ENCODE measurements at regions not wholly inside any gene's neighbourhood (a gene's known extent, or its start where the extent isn't known, plus 50 kb on each side); places are given as distances from the start of the nearest gene placed in this dataset.
"Not testable (repeated sequence)": the region's sequence is repeated elsewhere in the genome, so short reads cannot be mapped to it uniquely, and the experiment has no call there.

DNA sequence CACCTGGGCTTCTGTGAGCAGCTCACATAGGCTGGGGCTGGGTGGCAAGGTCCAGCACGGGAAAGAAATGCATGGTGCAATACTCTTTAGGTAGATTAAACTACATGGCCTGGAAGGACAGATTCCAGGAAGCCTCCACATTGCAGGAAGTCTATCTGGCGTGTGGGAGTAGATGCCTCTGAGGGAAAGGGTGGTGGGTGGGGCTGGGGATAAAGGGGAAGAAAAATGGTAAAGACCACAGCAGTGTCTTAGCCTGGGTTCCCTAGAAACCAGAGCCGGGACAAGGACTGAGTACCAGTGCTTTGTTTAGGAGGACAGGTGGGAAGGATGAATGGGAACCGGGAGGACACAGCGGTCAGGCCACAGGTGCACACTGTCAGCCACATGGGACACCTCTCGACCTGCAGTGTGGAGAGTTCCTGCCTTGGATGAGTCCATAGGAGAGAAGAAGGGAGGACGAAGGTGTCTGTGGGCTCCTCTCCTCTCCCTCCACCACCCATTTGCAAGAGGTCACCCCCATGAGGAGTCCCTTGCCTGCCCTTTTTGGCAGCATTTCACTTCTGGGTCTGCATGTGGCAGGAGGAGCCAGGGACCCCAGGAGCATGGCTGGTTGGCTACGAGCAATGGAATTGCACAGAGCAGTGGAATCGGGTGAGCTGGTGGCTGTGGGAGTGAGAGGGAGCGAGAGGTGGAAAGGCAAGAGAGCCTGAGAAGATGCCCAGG lies 91.5 kb upstream of the HS6ST1 start:
- Mint-ChIP-seq H3K4me3 (no peak overlapping the region), H3K4me1 (ENCODE audit: low read depth) (no peaks in the 10 kb centered on the region), H3K9me3 (no peaks in the 10 kb centered on the region), H3K36me3 (ENCODE audit: low read depth) (no peaks in the 10 kb centered on the region), H3K27me3 (ENCODE audit: low read depth) (no peaks in the 10 kb centered on the region), H3K27ac (no peak overlapping the region)
- intact Hi-C loops (cut with micrococcal nuclease), result no loop called here
- CTCF ChIA-PET, result no interaction called here
- no peak for DNase-seq

DNA sequence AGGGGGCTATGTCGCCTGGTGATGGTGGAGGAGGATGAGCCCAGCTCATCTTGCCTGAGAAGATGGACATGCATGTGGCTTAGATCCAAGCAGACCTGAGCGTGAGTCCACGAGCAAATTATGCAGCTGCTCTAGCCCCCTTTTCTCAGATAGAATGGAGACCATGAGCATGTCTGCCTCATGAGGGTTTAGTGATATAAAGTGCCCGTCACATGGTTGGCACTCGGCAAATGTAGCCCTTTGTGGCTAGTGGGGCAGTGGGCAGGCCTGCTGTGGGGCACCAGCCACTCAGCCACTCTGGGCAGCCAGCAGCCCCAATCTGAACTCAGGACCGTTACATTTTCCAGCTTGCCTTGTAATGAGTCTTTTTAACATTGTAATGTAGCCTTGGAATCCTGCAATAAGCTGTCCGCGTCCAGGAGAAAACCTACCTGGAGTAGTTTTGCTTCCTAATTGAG lies 92.1 kb upstream of the HS6ST1 start:
- H3K4me3 Mint-ChIP-seq, result no peak overlapping the region
- H3K36me3 Mint-ChIP-seq (ENCODE audit: low read depth), result no peaks in the 10 kb centered on the region
- no peaks in the 10 kb centered on the region for H3K27me3 Mint-ChIP-seq (ENCODE audit: low read depth)
- no peaks in the 10 kb centered on the region for H3K4me1 Mint-ChIP-seq (ENCODE audit: low read depth)
- CTCF ChIA-PET, result no interaction called here
- no peaks in the 10 kb centered on the region for H3K9me3 Mint-ChIP-seq
- H3K27ac Mint-ChIP-seq, result no peak overlapping the region
- no peak for DNase-seq
- intact Hi-C loops (cut with micrococcal nuclease), result no loop called here

DNA sequence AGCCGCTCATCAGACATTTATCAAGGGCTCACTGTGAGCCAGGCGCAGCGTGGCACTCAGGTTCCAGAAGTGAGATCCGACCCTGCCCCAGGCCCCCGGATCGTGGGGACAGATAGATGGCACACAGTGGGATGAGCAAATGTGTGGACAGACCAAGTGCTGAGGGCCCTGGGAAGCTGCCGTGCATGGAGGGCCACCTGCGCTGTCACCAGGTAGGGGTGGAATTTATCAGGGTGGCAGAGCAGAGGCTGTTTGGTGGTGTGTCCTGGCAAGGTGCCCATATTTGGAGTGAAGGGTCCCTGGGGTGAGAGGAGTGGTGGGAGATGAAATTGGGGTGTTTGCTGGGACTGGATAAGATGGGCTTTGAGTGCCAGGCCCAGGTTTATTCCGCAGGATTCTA lies 92.8 kb upstream of the HS6ST1 start:
- CTCF ChIA-PET, result no interaction called here
- DNase-seq, result no peak
- Mint-ChIP-seq H3K9me3 (no peaks in the 10 kb centered on the region), H3K27me3 (ENCODE audit: low read depth) (no peaks in the 10 kb centered on the region), H3K27ac (no peak overlapping the region), H3K4me3 (no peak overlapping the region), H3K36me3 (ENCODE audit: low read depth) (no peaks in the 10 kb centered on the region), H3K4me1 (ENCODE audit: low read depth) (no peaks in the 10 kb centered on the region)
- intact Hi-C loops (cut with micrococcal nuclease), result no loop called here

DNA sequence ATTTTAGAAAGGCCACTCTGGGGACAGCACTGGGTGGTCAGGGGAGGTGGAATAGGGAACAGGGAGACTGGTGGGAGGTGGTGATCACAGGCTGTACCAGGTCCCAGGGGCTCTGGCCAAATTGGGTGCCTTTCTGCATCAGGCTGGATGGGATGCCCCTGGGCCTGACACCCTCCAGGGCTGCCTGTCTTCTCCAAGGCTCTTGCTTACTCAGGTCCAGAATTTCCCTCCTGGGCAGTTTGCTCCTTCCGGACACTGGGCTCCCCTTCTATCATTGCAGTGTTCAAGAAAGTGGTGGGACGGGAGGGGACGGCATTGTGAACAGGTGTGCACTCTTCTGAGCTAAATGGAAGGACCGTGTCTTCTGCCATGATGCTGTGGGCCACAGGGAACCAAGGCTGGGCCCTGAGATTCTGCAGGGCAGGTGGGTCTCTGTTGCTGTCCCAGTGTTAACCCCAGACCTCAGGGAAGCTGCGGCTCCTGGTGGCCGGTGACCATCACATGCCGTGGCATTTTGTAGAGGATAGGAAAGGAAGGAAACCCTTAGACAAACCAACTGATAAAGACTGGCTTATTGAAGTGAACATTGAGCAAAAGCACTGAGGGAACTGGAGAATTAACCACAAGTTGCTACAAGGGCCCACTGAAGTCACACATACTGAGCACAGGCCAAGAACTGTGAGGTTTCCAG lies 93.7 kb upstream of the HS6ST1 start:
- H3K4me3 Mint-ChIP-seq, result no peak overlapping the region
- no peaks in the 10 kb centered on the region for H3K36me3 Mint-ChIP-seq (ENCODE audit: low read depth)
- no peaks in the 10 kb centered on the region for H3K27me3 Mint-ChIP-seq (ENCODE audit: low read depth)
- H3K4me1 Mint-ChIP-seq (ENCODE audit: low read depth), result no peaks in the 10 kb centered on the region
- no peaks in the 10 kb centered on the region for H3K9me3 Mint-ChIP-seq
- H3K27ac Mint-ChIP-seq, result no peak overlapping the region
- DNase-seq, result no peak
- CTCF ChIA-PET, result no interaction called here
- intact Hi-C loops (cut with micrococcal nuclease), result no loop called here

DNA sequence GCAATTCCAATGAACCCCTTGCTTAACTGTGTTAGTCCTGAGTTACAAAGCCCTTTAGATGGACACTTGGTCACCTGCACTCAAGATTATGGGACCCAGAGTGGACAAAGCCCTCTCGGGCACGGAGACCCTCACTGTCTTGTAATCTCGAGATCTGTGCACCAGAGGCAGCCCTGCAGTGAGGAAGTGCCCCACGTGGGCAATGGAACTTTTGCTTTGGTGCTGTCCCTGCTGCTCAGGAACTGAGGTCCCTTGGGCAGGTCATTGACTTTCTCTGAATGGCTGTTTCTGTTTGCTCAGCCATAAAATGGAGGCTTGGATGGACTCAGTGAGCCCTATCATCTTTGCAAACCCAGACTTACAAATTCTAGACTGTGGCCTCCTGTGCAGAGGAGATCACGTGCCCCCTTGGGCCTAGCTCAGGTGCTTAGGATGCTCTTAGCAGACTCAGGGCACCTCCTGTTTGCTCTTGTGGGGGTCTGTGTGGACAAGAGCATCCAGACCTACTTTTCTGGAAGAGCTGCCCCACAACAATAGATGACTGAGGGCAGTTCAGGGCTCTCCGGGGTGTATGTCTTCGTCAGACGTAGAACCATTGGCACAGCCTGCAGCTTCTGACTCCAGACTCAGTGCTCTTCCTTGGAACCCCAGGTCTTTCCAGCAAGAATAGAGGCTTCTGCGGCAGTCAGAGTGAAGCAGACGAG lies 94.5 kb upstream of the HS6ST1 start:
- Mint-ChIP-seq H3K27me3 (ENCODE audit: low read depth) (no peaks in the 10 kb centered on the region), H3K36me3 (ENCODE audit: low read depth) (no peaks in the 10 kb centered on the region), H3K4me3 (no peak overlapping the region), H3K4me1 (ENCODE audit: low read depth) (no peaks in the 10 kb centered on the region), H3K27ac (no peak overlapping the region), H3K9me3 (no peaks in the 10 kb centered on the region)
- CTCF ChIA-PET, result no interaction called here
- intact Hi-C loops (cut with micrococcal nuclease), result no loop called here
- DNase-seq, result no peak

DNA sequence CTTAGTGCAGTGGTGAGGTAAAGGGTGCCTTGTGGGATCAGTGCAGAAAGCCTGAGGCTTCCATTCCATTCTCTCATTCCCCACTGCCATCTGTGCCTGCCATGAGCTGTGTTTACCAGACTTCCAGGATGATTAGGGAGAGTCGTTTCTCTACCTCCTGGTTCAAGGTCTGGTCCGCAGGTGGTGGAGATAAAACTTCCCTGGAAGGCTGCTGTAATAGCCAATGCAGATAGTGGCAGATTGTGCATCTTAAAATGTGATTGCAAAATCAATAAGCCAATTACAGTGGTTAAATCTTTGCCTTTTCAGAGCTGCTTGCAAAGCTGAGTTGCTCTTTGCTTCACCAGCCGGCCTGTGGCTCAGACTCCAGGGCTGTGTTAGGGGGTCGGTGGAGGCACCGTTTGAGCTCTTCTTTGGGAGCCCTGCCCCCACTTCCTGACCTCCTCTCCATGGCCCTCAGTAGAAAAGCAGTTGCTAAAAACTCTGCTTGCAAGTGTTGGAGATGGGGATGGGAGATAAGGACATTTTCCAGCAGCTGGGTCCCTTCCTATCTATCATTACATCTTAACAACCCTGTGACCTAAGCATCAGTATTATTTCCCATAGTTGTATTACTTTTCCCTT lies 95.2 kb upstream of the HS6ST1 start:
- CTCF ChIA-PET, result interaction anchor here (0.6 kb wide), 1 partner anchor 10 kb away, joined by 3 read pairs; no protein-coding TSS in a partner anchor
- DNase-seq, result no peak
- intact Hi-C loops (cut with micrococcal nuclease), result no loop called here
- H3K36me3 Mint-ChIP-seq (ENCODE audit: low read depth), result no peaks in the 10 kb centered on the region
- no peaks in the 10 kb centered on the region for H3K27me3 Mint-ChIP-seq (ENCODE audit: low read depth)
- no peaks in the 10 kb centered on the region for H3K4me1 Mint-ChIP-seq (ENCODE audit: low read depth)
- H3K9me3 Mint-ChIP-seq, result no peaks in the 10 kb centered on the region
- H3K4me3 Mint-ChIP-seq, result no peak overlapping the region
- H3K27ac Mint-ChIP-seq, result no peak overlapping the region

DNA sequence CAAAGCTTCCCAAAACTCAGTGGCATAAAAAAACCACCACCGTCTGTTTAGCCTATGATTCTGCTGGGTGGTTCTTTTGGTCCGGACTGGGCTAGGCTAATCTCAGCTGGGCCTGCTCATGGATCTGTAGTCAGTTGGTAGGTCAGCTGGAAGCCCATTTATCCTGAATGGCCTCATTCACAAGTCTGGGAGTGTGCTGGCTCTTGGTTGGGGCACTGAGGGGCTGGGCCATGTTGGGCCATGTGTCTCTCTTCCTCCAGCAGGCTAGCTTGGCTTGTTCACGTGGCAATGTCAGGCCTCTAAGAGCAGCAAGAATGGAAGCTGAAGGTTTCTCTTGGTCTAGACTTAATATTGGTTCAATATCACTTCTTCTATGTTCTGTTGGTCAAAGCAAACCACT lies 95.7 kb upstream of the HS6ST1 start:
- no peak overlapping the region for H3K4me3 Mint-ChIP-seq
- CTCF ChIA-PET, result interaction anchor here (0.6 to 0.7 kb wide), 2 partner anchors 10 to 1823 kb away, joined by 3 read pairs; no protein-coding TSS in a partner anchor
- no peaks in the 10 kb centered on the region for H3K27me3 Mint-ChIP-seq (ENCODE audit: low read depth)
- H3K4me1 Mint-ChIP-seq (ENCODE audit: low read depth), result no peaks in the 10 kb centered on the region
- H3K27ac Mint-ChIP-seq, result no peak overlapping the region
- no peaks in the 10 kb centered on the region for H3K36me3 Mint-ChIP-seq (ENCODE audit: low read depth)
- H3K9me3 Mint-ChIP-seq, result no peaks in the 10 kb centered on the region
- intact Hi-C loops (cut with micrococcal nuclease), result no loop called here
- no peak for DNase-seq

DNA sequence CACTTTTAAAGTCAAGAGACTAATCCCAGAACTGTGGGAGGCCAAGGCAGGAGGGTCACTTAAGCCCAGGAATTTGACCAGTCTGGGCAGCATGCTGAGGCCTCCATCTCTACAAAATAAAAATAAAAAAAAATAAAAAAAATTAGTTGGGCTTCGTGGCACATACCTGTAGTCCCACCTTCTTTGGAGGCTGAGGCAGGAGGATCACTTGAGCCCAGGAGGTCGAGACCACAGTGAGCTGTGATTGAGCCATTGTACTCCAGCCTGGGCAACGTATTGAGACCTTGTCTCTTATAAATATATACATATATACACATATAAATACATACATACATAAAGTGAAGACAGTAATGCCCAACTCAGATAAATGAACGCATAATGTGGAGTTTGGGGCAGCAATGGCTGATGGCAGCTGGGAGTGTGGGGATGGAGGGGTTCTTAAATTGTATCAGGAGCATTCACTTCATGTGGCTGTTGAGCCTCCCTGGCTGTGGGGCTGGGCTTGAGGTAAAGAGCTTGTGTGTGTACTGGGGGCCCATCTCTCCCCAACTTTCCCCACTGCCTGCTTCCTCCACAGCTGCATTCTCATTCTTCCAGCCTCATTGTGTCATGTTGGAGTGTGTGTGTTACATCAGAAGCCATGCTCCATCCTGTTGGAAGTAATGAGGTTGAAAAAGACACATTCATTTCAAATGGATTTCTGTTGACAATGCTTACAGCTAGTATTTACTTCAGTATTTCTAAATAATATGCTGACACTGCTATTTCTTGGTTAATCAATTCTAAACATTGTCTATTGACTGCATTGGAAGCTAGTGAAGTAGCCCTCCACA lies 96.5 kb upstream of the HS6ST1 start:
- Mint-ChIP-seq H3K4me1 (ENCODE audit: low read depth) (no peaks in the 10 kb centered on the region), H3K4me3 (no peak overlapping the region), H3K36me3 (ENCODE audit: low read depth) (no peaks in the 10 kb centered on the region), H3K27me3 (ENCODE audit: low read depth) (no peaks in the 10 kb centered on the region), H3K9me3 (peaks cover 6% of the 10 kb centered on the region), H3K27ac (no peak overlapping the region)
- CTCF ChIA-PET, result interaction anchor here (0.7 kb wide), 1 partner anchor 1822 kb away, joined by 3 read pairs; no protein-coding TSS in a partner anchor
- no peak for DNase-seq
- intact Hi-C loops (cut with micrococcal nuclease), result no loop called here

DNA sequence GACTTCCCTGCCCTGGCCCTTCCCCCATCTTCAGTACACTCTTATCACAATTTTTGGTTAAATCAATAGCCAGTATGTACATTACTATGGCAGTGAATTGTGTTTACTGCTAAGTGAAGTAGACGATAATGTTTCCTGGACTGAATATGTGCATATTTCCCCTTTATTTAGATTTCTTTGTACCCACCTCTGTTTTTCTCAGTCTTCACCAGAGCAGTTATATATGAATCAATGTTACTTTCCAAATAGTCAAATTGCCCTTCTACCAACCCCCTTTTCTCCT lies 97.1 kb upstream of the HS6ST1 start:
- Mint-ChIP-seq H3K4me1 (ENCODE audit: low read depth) (no peaks in the 10 kb centered on the region), H3K27me3 (ENCODE audit: low read depth) (no peaks in the 10 kb centered on the region), H3K4me3 (no peak overlapping the region), H3K9me3 (peaks cover 6% of the 10 kb centered on the region), H3K36me3 (ENCODE audit: low read depth) (no peaks in the 10 kb centered on the region), H3K27ac (no peak overlapping the region)
- CTCF ChIA-PET, result no interaction called here
- intact Hi-C loops (cut with micrococcal nuclease), result no loop called here
- no peak for DNase-seq

DNA sequence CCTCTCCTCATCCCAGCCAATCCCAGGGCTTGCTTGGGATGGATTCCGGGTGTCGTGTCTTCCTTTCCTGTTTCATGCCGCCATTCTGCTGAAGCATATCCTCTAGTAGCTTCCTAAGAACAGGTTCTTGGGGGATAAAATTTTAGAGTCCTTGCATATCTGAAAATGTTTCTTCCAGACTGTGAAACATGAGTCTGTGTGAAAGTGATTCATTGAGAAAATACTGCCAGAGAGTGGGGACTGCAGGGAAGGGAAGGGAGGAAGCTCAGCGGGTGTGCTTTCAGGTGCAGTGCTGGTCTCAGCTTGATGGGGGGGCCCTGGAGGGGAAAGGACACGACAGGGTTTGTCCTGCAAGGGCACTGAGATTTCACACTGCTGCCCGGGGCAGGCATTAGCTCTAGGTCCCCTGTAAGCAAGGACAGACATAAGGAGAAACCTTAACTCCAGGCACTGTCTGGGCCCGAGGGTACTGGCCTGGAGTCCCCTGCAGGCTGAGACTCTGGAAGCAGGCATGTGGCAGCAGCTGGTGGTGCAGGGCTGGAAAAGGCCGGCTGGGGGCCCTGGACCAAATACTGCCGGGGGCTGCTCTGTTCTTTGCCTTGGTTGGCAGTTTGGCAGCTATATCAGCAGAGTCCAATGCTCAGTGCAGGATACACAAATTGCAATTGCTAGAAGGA lies 97.6 kb upstream of the HS6ST1 start:
- H3K4me1 Mint-ChIP-seq (ENCODE audit: low read depth), result no peaks in the 10 kb centered on the region
- CTCF ChIA-PET, result no interaction called here
- no peaks in the 10 kb centered on the region for H3K27me3 Mint-ChIP-seq (ENCODE audit: low read depth)
- no peak overlapping the region for H3K4me3 Mint-ChIP-seq
- H3K27ac Mint-ChIP-seq, result no peak overlapping the region
- H3K9me3 Mint-ChIP-seq, result peaks cover 6% of the 10 kb centered on the region
- intact Hi-C loops (cut with micrococcal nuclease), result no loop called here
- H3K36me3 Mint-ChIP-seq (ENCODE audit: low read depth), result no peaks in the 10 kb centered on the region
- no peak for DNase-seq

DNA sequence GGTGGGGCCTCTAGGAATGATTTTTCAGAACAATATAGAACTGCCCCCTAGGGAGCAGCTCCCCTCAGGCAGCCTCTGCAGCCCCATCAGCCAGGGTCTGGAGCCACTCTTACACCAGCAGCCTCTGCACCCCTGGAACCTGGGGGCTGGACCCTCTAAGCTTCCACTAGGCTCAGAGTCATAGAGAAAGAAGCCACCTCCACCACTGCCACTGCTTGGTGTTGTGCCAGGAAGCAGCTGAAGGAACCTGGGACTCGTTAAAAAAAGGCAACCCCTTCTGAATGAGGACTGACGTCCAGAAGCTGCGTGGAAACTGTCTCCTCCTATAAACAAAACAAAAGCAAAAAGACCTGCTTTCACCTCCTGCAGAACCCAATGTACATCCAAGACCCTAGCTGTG lies 98.1 kb upstream of the HS6ST1 start:
- Mint-ChIP-seq H3K4me3 (no peak overlapping the region), H3K9me3 (peaks cover 6% of the 10 kb centered on the region), H3K36me3 (ENCODE audit: low read depth) (no peaks in the 10 kb centered on the region), H3K27me3 (ENCODE audit: low read depth) (no peaks in the 10 kb centered on the region), H3K27ac (no peak overlapping the region), H3K4me1 (ENCODE audit: low read depth) (no peaks in the 10 kb centered on the region)
- no peak for DNase-seq
- intact Hi-C loops (cut with micrococcal nuclease), result no loop called here
- CTCF ChIA-PET, result no interaction called here

DNA sequence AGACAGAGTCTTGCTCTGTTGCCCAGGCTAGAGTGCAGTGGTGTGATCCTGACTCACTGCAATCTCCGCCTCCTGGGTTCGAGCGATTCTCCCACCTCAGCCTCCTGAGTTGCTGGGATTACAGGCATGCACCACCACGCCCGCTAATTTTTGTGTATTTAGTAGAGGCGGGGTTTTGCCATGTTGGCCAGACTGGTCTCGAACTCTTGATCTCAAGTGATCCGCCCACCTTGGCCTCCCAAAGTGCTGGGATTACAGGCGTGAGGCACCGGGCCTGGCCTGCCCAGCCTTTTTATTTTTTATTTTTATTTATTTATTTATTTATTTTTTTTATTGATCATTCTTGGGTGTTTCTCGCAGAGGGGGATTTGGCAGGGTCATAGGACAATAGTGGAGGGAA lies 98.6 kb upstream of the HS6ST1 start:
- H3K27me3 Mint-ChIP-seq (ENCODE audit: low read depth); CTCF ChIA-PET; intact Hi-C loops (cut with micrococcal nuclease): not testable (repeated sequence)

More for the DNA sequence above, 98.6 kb upstream of the HS6ST1 start:
- not testable (repeated sequence) for H3K36me3 Mint-ChIP-seq (ENCODE audit: low read depth); H3K4me3 Mint-ChIP-seq; H3K4me1 Mint-ChIP-seq (ENCODE audit: low read depth); DNase-seq; H3K27ac Mint-ChIP-seq; H3K9me3 Mint-ChIP-seq

Measured in activated naive CD4-positive, alpha-beta T cell treated with anti-CD3 and anti-CD28 coated beads for 36 hours (primary cell).